ENCODE measurements at regions not wholly inside any gene's neighbourhood (a gene's known extent, or its start where the extent isn't known, plus 50 kb on each side); places are given as distances from the start of the nearest gene placed in this dataset.

GRCh38 chr13:59607172-59607571 is 556.6 kb downstream of the DIAPH3 start:
- DNase-seq: no peak

- DNase-seq: no peak
These were observed 555.9 kb downstream of the DIAPH3 start for GRCh38 chr13:59607780-59608233.

DNA sequence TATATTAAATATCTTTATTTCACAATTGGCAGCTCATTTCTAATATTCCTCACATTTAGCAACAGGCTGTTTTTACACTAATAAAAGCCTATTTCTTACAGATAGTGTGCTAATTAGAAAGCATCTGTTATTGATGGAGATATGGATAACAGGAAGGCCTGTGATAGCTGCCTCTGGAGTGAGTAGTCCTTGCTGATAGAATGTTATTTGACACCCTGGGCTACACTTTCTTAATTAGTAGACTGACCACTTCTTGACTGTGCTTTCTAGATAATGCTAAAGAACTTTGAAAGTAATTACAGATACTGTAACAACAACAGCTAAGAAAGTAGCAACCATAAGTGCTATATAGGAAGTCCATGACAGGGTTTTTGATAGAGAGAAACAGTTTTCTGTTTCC is 554.3 kb downstream of the DIAPH3 start:
- DNase-seq: no peak

Data from T-helper 2 cell (primary cell).